Sigmoid colon (tissue), 4 donors: ENCODE measurements at regions not wholly inside any gene's neighbourhood (a gene's known extent, or its start where the extent isn't known, plus 50 kb on each side); places are given as distances from the start of the nearest gene placed in this dataset.

ENCODE experiments used
- POLR2AphosphoS5 ChIP-seq, 4 donors: sonication (generic); formaldehyde crosslinking; IDR thresholded peaks; one replicate each; pipeline ENCODE4 v1.6.1; 2017; ENCODE audit warnings: antibody characterized with exemption in 4 of 4
- TF ChIP-seq, protein P1 (sequence below), 4 experiments: fragments of 450-650 bp in 3 of 4; fragments of 200-600 bp in 1 of 4; IDR thresholded peaks; one replicate each; pipeline ENCODE4 v1.5.1; 2016 to 2019; ENCODE audit warnings: antibody characterized with exemption in 4 of 4, mild to moderate bottlenecking in 3 of 4, moderate library complexity in 2 of 4

DNA sequence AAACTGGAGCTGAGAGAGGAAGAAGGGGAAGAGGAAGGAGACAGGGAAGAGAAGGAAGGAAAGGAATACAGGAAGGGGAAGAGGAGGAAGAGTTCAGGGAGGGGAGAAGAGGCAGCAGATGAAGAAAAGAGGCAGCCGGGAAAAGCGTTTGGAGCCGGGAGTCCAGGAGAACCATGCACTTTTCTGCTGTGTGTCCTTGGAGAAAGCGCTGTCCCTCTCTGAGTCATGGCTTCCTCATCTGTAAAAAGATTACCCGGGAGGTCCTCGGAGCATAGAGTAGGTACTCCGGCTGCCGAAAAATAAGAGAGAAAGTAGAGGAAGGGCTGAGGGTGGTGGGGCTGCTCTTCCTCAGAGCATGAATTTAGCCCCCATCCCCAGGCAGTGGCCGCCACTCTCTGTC, 226.9 kb downstream of the MN1 start:
- no peak for TF ChIP-seq POLR2AphosphoS5 (IDR thresholded peaks at IDR 0.05)
- TF ChIP-seq, protein P1, sequence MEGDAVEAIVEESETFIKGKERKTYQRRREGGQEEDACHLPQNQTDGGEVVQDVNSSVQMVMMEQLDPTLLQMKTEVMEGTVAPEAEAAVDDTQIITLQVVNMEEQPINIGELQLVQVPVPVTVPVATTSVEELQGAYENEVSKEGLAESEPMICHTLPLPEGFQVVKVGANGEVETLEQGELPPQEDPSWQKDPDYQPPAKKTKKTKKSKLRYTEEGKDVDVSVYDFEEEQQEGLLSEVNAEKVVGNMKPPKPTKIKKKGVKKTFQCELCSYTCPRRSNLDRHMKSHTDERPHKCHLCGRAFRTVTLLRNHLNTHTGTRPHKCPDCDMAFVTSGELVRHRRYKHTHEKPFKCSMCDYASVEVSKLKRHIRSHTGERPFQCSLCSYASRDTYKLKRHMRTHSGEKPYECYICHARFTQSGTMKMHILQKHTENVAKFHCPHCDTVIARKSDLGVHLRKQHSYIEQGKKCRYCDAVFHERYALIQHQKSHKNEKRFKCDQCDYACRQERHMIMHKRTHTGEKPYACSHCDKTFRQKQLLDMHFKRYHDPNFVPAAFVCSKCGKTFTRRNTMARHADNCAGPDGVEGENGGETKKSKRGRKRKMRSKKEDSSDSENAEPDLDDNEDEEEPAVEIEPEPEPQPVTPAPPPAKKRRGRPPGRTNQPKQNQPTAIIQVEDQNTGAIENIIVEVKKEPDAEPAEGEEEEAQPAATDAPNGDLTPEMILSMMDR (IDR thresholded peaks at IDR 0.05): no peak
